ENCODE measurements at regions not wholly inside any gene's neighbourhood (a gene's known extent, or its start where the extent isn't known, plus 50 kb on each side); places are given as distances from the start of the nearest gene placed in this dataset.
"Not testable (repeated sequence)": the region's sequence is repeated elsewhere in the genome, so short reads cannot be mapped to it uniquely, and the experiment has no call there.

DNA sequence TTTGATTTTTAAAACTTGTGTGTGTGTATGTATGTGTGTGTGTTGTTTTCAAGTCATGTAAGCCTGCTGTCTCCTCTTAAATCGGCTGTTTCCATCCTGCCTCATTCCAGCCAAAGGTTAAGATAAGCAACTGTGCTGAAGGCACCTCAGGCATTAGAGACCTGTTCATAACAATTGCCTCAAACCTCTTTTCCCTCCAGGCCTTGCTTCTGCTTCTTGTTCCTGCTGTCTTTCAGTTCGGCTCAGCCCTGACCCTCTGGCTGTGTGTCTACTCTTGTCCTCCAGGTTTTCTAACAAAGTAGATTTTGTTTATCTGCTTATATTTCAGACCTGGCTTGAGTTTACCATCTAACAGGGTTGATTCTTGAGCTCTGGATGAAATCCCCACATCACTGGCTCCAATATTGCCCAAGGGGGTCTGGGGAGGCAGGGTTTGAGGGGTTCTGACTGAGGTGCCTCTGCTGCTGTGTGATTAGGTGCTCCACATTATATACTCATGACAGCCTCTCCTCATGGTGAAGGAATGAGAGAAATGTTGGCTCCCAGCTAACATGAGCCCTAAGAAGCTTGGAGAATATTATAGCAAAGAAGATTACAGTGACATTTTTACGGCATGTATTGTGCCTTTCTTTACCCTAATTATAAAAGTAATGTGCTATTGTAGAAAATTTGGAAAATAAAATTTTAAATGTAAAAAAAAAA is 229.7 kb upstream of the PIK3R1 start:
- no peak for DNase-seq (ENCODE audit: low read depth)

DNA sequence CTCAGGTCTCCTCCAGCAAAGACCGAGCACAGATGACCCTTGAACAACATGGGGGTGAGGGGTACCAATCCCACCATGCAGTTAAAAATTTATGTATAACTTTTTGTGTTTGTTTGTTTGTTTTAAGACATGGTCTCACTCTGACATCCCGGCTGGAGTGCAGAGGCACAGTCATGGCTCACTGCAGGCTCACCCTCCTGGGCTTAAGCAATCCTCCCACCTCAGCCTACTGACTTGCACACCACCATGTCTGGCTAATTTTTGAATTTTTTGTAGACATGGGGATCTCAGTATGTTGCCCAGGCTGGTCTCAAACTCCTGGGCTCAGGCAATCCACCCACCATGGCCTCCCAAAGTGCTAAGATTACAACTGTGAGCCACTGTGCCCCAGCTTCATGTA is 231.0 kb upstream of the PIK3R1 start:
- DNase-seq (ENCODE audit: low read depth), result no peak

DNA sequence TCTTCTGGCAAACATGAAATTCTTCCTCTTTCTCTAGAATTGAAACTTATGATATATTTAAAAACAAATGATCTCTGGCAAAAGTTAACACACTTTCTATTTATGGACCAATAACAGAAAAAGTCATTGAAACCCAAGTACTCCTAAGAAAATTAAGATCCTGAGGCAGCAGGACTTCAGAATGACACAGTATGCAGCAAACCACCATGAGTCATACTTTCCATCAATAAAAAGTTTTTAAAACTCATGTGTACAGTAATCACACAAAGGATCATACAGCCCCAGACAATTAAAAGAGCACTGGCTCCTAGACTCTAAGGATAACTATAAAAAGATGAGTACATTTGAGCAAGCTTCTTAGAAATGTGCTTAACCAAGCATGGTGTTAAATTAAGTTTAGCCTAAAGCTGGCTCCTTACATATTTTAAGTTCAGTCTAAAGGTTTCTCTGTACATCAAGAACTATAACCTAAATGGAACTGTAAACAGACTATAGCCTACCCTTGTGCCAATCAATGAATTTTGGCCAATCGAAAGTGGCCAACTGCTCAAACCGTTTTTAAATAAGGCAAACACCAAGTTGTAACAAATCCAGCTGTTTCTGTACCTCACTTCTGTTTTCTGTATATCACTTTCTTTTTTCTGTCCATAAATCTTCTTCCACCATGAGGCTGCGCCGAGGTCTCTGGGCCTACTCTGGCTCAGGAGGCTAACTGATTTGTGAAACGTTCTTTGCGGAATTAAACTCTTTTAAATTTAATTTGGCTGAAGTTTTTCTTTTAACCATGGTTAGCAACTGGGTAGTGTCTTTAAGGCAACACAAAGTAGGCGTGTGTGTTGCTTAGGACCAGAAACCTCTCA is 232.1 kb upstream of the PIK3R1 start:
- DNase-seq (ENCODE audit: low read depth), result peak; percentile 92

DNA sequence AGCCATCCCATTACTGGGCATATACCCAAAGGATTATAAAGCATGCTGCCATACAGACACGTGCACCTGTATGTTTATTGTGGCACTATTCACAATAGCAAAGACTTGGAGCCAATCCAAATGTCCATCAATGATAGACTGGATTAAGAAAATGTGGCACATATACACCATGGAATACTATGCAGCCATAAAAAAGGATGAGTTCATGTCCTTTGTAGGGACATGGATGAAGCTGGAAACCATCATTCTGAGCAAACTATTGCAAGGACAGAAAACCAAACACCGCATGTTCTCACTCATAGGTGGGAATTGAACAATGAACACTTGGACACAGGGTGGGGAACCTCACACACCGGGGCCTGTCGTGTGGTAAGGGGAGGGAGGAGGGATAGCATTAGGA is 233.4 kb upstream of the PIK3R1 start:
- not testable (repeated sequence) for DNase-seq (ENCODE audit: low read depth)

DNA sequence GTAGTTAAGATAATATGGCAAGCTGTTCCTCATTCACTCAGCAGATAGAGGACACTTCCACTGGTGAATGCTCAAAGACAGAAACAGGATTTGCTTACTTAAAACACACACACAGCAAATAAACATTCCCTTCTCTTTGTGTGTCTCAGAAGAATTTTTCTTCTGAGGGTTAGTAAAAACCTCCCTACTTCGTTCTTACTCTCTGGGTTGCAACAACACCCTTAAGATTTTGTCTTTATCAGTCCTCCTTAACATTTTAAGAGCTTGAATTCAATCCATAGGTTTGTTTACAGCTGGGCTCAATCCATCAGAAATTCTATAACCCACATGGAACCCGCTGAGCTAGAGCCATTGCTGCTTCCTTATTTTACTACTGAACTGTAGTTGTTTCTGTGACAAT is 237.4 kb upstream of the PIK3R1 start:
- no peak for DNase-seq (ENCODE audit: low read depth)

DNA sequence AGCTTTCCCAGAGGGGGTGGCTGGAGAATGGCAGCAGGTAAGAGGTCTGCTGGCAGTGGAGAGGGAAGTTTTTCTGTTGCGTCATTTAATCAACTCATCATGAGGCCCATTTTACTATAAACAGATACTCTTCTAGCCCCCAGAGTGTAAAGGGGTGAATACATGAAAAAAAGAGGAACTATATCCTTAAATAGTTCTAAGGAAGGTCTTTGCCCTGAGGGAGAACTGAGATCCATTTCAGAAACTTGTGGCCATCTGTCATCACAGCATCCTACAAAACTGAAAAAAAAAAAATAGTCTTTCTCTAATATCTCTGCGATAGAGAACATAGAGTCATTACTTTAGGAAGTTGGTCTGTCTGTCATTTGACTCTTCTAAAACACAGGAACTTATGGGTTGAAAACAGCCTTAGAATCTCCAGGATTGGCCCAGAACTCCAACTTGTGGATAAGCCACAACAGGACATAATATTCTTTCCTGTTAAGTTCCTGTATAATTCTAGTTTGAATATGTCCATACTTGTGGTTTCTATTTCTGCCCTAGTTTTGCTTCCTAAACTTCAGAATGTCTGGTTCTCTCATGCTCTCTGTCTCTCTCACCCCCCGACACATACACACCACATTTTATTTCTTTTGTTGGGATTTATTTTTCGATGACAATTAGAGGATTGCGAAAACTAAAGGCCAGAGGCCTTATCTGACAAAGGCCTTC is 238.5 kb upstream of the PIK3R1 start:
- DNase-seq (ENCODE audit: low read depth), result no peak

DNA sequence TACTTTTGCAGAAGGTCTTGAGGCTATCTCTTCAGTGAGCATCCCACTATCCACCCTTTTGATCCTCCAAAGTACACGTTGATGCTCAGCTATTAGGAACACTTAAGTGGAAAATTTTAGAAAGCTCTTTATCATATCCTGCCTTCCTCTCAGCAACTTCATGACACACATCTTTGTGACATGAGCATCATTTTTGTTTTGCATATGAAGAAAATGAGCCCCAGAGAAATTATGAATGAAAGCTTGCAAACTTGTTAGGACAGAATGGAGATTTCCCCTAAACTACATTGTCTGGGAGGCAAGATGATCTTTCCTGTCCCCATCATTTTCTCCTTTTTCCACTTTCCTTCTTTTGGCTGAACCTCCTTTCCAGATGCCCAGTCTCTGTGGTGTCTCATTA is 239.4 kb upstream of the PIK3R1 start:
- DNase-seq (ENCODE audit: low read depth), result no peak

DNA sequence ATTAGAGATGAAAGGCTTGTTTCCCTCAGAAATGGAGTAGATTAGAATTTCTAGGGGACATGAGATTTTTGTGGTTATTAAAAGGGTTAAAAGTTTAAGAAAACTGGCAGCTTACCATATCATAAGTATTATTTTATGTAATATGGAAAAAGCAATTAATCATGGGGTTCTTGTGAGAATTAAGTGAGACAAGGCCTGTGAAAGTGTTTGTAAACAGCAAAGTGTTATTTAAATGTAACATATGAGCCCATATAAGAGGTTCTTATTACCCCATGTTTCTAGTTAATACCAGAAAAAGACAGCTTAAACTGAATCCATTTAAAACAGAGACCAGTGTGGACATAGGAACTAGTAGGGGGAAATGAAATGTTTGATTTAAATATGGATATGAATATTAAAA is 241.1 kb upstream of the PIK3R1 start:
- no peak for DNase-seq (ENCODE audit: low read depth)

DNA sequence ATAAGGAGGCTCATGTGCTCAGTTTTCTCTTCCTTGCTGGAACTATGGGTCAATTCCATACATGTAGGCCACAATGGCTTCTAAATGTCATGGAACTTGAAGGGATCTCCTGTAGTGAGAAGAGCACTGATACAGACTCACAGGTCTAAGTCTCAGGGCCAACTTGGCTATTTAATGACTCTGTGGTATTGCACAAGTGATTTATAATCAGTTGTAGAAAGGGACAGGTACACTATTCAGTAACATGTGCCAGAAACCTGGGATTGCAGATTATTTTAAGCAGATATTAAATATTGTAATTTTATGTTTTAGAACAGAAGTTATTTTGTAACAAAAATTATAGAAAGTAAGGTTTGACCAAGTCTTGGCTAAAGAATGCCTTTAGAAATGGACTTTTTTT is 241.5 kb upstream of the PIK3R1 start:
- no peak for DNase-seq (ENCODE audit: low read depth)

DNA sequence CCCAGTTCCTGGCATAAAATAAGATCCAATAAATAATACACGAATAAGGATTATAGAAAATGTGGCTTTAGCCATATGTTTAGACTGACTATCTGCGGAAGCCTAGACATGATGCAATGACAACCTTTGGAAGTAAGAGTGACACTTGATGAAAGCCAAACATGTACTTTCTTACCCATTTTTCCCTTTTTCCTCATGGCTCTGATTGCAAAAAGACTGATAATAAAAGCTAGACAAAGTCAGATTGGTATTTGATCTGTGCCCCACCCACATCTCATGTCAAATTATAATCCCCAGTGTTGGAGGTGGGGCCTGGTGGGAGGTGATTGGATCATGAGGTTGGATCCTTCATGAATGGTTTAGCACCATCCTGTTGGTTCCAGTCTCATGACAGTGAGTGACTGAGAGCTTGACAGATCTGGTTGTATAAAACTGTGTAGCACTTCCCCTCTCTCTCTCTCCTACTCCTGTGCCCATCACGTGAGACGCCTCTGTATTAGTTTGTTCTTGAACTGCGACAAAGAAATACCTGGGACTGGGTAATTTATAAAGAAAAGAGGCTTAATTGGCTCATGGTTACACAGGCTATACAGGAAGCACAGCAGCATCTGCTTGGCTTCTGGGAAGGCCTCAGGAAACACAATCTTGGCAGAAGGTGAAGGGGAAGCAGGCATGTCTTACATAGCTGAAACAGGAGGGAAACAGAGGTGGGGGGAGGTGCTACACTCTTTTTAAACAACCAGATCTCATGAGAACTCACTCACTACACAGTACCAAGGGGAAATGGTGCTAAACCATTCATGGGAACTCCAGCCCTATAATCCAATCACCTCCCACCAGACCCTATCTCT is 243.4 kb upstream of the PIK3R1 start:
- no peak for DNase-seq (ENCODE audit: low read depth)

DNA sequence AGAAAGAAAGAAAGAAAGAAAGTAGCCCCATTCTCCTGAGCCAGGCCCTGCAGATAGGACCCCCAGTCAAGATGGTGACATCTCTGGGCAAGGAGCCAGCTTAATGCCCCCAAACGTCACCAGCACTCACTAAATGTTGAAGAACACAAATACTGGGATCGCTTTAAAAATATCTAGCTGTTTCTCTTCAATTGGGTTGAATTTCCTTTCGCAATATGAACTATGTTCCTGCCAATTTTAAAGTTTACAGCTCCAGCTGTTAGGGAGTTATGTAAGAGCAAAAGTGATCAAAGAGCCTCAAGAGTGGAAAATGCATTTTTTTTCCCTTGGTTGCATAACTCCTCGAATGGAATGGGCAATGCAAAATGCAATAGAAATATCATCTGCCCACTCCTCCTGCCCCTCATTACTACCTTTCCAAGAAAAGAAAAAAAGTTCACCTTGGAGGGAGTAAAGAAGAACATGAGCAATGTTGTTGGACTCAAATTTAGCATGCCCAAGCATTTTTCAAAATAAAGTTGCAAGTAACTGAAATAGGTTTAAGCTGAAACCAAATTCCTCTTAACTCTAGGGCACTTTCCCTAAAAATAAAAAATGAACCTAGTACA is 244.2 kb upstream of the PIK3R1 start:
- peak; percentile 82 for DNase-seq (ENCODE audit: low read depth)

DNA sequence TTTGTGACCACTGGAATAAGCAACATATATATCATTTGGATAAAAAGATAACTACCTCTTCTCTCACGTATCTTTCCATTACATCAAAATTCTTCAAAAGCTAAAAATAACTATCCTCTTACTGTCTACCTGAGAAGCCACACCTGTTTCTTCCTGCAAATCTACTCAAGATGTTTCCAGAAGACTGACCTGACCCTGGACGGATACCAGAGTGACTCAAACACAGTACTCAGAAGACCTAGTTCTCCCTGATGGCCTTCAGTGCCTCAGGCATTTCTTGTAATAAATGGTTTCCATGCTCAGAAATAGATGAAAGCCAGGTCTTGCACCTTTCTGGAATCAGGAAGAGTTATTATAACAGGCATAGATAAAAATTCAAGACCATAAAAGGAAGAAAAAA is 245.9 kb upstream of the PIK3R1 start:
- DNase-seq (ENCODE audit: low read depth), result no peak

DNA sequence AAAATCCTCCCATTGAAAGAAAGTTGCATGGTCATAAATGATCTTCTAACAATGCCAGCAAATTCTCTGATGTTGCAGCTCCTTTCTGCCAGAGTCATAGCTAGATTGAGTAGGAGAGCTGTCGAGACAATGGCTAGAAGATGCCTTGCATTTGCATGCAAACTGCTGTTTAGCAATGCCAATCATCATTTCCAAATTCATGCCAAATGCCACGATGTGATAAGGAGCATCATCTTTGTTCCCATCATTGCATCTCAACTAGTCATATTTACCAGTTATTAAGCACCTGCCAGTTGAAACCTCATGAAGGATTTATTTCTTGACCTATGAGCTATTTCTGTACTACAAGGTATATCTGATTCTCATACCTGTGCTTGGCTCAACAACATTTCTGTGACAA is 246.4 kb upstream of the PIK3R1 start:
- DNase-seq (ENCODE audit: low read depth), result no peak

DNA sequence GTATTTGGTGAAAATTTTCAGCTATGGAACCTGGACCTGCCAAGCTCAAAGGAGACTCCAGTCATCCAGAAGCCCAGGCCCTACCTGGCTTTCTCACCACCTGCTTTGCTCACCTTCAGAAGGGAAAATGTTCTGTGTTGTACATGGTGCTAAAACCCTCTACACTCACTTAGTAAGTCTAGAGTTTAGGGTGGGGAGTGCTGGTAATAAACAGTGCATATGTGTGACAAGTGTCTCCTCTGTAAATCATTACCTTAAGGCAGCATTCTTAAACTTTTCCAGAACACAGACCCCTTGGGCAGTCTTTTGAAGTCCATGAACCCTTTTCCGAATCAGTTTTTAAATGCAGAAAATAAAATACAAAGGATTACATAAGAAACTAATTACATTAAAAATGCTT is 248.8 kb upstream of the PIK3R1 start:
- no peak for DNase-seq (ENCODE audit: low read depth)

DNA sequence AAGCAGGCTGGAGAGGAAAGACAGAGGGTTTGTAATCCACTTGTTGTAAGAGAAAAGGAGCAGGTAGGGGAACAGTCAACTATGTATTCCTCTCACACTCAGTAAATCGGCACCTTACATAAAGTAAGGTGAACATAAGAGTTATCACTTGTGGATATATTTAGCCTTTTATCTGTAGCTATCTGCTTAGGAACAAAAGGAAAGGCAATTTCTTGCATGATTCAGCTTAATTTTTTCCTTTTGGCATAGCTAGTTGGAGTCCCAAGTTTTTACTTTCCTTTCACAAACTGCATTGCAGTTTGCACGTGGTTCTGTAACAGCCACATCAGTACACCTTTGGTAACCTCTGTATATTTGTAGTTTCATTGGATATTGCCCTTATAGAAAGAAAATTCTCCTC is 250.9 kb upstream of the PIK3R1 start:
- DNase-seq (ENCODE audit: low read depth), result no peak

DNA sequence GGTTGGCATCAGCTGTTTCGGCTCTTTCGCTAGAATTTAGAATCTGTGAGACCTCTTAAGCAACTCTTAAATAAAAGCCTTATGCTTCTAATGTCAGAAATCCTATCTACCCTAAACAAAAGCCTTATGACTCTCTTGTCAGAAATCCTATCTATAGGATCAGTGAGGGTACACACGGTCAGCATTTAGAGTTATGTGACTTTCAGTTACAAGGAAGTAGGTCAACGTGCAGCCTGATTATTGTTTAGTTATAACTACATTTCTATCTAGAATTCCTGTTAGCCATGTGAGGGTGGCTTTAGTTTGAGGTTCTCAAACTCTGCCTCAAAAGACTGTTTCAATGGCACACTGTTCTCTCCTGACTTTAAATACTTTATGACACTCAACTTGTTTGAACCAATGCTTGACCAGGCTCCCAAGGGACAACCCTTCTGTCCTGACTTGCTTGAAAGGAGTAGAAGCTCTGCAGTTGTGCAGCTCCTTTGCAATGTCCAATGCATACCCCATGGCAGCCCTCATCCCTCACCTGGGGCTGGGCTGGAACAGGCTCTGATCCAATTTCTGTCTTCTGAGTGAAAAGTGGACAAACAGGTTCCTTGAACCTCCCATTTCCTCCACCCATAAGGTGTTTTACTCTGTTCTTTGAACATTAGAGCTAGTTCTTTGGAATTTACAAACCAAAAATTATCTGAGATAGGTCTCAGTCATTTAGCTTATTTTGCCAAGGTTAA is 251.6 kb upstream of the PIK3R1 start:
- DNase-seq (ENCODE audit: low read depth), result no peak

DNA sequence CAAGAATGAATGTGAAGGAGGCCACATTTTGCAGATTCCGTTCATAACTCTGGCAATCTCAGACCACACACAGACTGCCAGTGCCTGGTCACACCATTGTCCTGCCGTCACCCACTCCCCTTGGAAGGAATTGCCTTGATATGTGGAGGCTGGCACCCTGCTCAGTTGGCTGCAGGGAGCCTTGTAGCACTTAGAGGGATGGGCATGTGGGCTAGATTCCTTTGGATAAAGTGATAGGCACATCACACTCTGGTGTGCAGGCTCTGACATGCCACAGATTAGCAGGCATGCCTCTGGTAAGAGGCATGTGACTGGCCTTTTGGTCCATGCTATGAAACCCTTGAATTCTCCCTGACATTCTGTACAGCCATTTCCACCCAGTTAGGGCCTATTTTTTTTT is 254.6 kb upstream of the PIK3R1 start:
- DNase-seq (ENCODE audit: low read depth), result no peak

DNA sequence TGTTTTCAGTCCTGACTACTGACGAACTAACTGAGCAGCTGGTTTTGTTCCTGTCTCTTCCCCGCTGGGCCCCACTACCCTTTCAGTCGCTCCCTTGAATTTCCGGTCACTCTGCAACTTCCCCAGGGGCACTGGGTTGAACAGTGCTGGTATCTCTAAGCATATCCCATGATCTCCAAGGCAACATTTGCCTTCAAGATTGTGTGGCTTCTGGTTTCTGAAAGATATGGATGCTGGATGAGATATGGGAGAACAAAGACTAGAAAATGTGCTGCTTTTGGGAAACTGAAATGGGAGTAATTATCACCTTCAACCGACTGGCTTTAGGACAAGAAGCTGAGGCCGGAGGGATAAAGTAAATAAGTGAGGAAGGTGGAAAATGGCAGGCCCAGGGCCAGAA is 258.2 kb upstream of the PIK3R1 start:
- DNase-seq (ENCODE audit: low read depth), result no peak

DNA sequence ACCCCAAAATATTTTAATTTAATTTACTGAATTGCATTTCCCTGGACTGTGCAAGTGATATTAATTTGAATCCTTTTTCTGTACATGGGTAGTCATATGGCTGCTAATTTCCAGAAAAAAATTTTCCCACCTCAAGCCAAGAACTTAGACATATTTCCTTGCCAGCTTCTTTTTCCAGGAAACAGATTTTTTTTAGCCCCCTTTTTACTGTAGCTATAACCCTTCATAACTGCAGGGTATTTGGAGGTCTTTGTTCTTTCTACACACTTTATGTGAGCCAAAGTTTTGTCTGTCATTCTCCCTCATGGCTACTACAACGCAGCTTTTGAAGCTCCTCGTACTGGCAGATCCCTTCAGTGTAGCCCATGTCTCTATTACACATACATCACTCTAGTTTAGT is 261.2 kb upstream of the PIK3R1 start:
- DNase-seq (ENCODE audit: low read depth), result no peak

DNA sequence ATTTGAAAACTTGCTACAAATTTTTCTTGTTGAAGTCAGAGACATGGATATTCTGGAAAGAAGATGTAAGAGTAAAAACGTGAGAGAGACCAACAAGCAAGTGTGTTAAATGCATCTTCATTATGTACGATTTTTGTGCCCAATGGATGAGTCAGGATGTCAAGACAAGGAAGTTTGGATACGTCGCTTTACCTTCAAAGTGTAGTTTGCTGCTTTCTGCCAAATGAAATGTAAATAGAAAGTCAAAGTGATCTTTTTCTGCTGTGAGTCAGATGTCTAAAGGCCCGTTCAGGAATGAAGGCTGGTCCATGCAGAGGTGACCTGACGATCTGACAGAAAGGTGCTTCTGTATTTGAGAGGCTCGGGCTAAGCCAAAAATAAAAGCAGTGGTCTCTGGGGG is 273.1 kb upstream of the PIK3R1 start:
- no peak for DNase-seq (ENCODE audit: low read depth)

Measured in fibroblast of gingiva (primary cell).